Endodermal cell (in vitro differentiated cells): ENCODE measurements at regions not wholly inside any gene's neighbourhood (a gene's known extent, or its start where the extent isn't known, plus 50 kb on each side); places are given as distances from the start of the nearest gene placed in this dataset.

ENCODE experiments used
- DNase-seq: peaks from one replicate; pipeline ENCODE4 v3.0.0-alpha.2; 2017
- H3K27ac ChIP-seq: 2 replicates; pipeline ENCODE4 v1.5.1; 2013; ENCODE audit warnings: mild to moderate bottlenecking, low read depth, low read length, moderate library complexity
- H3K27me3 ChIP-seq: 2 replicates; pipeline ENCODE4 v1.6.1; 2013; ENCODE audit warnings: mild to moderate bottlenecking, low read length, moderate library complexity; ENCODE audit not compliant: insufficient read depth, control insufficient read depth, poor library complexity, severe bottlenecking
- H3K36me3 ChIP-seq: 2 replicates; pipeline ENCODE4 v1.7.0; 2013; ENCODE audit warnings: mild to moderate bottlenecking, low read length, moderate library complexity; ENCODE audit not compliant: control insufficient read depth, insufficient read depth
- H3K4me1 ChIP-seq: one replicate; pipeline ENCODE4 v1.7.0; 2013; ENCODE audit warnings: low read length; ENCODE audit not compliant: control insufficient read depth, insufficient read depth
- H3K4me3 ChIP-seq: 2 replicates; pipeline ENCODE4 v1.5.1; 2013; ENCODE audit warnings: mild to moderate bottlenecking, low read length, moderate library complexity
- H3K9ac ChIP-seq: 2 replicates; pipeline ENCODE4 v1.6.1; 2013; ENCODE audit warnings: mild to moderate bottlenecking, low read length, moderate library complexity; ENCODE audit not compliant: poor library complexity, severe bottlenecking; ENCODE audit errors: extremely low read depth
- H3K9me3 ChIP-seq: 2 replicates; pipeline ENCODE4 v1.6.1; 2013; ENCODE audit warnings: mild to moderate bottlenecking, low read length, moderate library complexity; ENCODE audit not compliant: control insufficient read depth
- H3K27ac Mint-ChIP-seq: 2 replicates; pipeline ENCODE4 v1.8.0; 2020; ENCODE audit warnings: mixed read lengths
- H3K27me3 Mint-ChIP-seq: 2 replicates; pipeline ENCODE4 v1.8.0; 2021; ENCODE audit warnings: mild to moderate bottlenecking, mixed read lengths; ENCODE audit not compliant: insufficient read depth
- H3K36me3 Mint-ChIP-seq: 2 replicates; pipeline ENCODE4 v1.8.0; 2020; ENCODE audit warnings: low read depth, mixed read lengths
- H3K4me1 Mint-ChIP-seq: 2 replicates; pipeline ENCODE4 v1.8.0; 2020; ENCODE audit warnings: mixed read lengths
- H3K4me3 Mint-ChIP-seq: 2 replicates; pipeline ENCODE4 v1.8.0; 2020; ENCODE audit warnings: mild to moderate bottlenecking, moderate library complexity, mixed read lengths
- H3K9me3 Mint-ChIP-seq: 2 replicates; pipeline ENCODE4 v1.8.0; 2020; ENCODE audit warnings: mild to moderate bottlenecking, mixed read lengths
- CTCF ChIP-seq: fragments of 200-600 bp; sonication (generic); conservative IDR thresholded peaks from 2 replicates; pipeline ENCODE4 v1.5.0; 2021; ENCODE audit warnings: antibody characterized with exemption, mild to moderate bottlenecking
- WGBS, 2 experiments: methylation state at CpG; one replicate each; pipeline versions ENCODE4 v1.1.5 to v1.1.7; 2013; ENCODE audit warnings: missing lambda C conversion rate in 2 of 2, mixed read lengths in 1 of 2; ENCODE audit not compliant: insufficient coverage in 1 of 2, insufficient read length in 1 of 2; 5-methylcytosine and 5-hydroxymethylcytosine counted together

GRCh38 chr14:104348741-104349140 lies 210.4 kb downstream of the KIF26A start:
- Mint-ChIP-seq H3K4me1 (no peaks in the 10 kb centered on the region), H3K4me3 (no peak overlapping the region), H3K36me3 (no peaks in the 10 kb centered on the region), H3K27me3 (no peaks in the 10 kb centered on the region), H3K9me3 (no peaks in the 10 kb centered on the region), H3K27ac (no peak overlapping the region)
- Histone ChIP-seq H3K4me3 (no peak overlapping the region), H3K4me1 (no peaks in the 10 kb centered on the region), H3K36me3 (no peaks in the 10 kb centered on the region), H3K27ac (no peak overlapping the region), H3K27me3 (no peaks in the 10 kb centered on the region), H3K9ac (no peak overlapping the region), H3K9me3 (no peaks in the 10 kb centered on the region)
- 86 to 98% methylated on average over 5 of the region's 5 CpGs for WGBS, 2 experiments
- DNase-seq, result peak; percentile 15
- no peak for TF ChIP-seq CTCF

GRCh38 chr14:104349950-104350349 lies 211.6 kb downstream of the KIF26A start:
- no peaks in the 10 kb centered on the region for H3K9me3 Mint-ChIP-seq
- WGBS, 2 experiments, result 87 to 89% methylated on average over 3 of the region's 3 CpGs
- Histone ChIP-seq H3K27ac (no peak overlapping the region), H3K9me3 (no peaks in the 10 kb centered on the region), H3K27me3 (no peaks in the 10 kb centered on the region), H3K4me1 (no peaks in the 10 kb centered on the region), H3K9ac (no peak overlapping the region), H3K4me3 (no peak overlapping the region), H3K36me3 (no peaks in the 10 kb centered on the region)
- TF ChIP-seq CTCF, result no peak
- H3K4me3 Mint-ChIP-seq, result no peak overlapping the region
- H3K27me3 Mint-ChIP-seq, result no peaks in the 10 kb centered on the region
- no peaks in the 10 kb centered on the region for H3K4me1 Mint-ChIP-seq
- peak; percentile 5 for DNase-seq
- no peak overlapping the region for H3K27ac Mint-ChIP-seq
- no peaks in the 10 kb centered on the region for H3K36me3 Mint-ChIP-seq

GRCh38 chr14:104350463-104351185 lies 212.2 kb downstream of the KIF26A start:
- no peak overlapping the region for H3K4me3 Mint-ChIP-seq

More at GRCh38 chr14:104350463-104351185, 212.2 kb downstream of the KIF26A start:
- no peaks in the 10 kb centered on the region for H3K27me3 Mint-ChIP-seq
- 85 to 87% methylated on average over 7 to 8 of the region's 8 CpGs for WGBS, 2 experiments
- Histone ChIP-seq H3K27me3 (no peaks in the 10 kb centered on the region), H3K4me1 (no peaks in the 10 kb centered on the region), H3K27ac (peak overlapping the region; percentile 4), H3K4me3 (no peak overlapping the region), H3K9me3 (no peaks in the 10 kb centered on the region), H3K36me3 (no peaks in the 10 kb centered on the region), H3K9ac (no peak overlapping the region)
- no peak for TF ChIP-seq CTCF
- H3K4me1 Mint-ChIP-seq, result no peaks in the 10 kb centered on the region
- no peak overlapping the region for H3K27ac Mint-ChIP-seq
- H3K9me3 Mint-ChIP-seq, result no peaks in the 10 kb centered on the region
- peak; percentile 20 for DNase-seq
- H3K36me3 Mint-ChIP-seq, result no peaks in the 10 kb centered on the region
